SK-N-SH (cell line): ENCODE measurements at regions not wholly inside any gene's neighbourhood (a gene's known extent, or its start where the extent isn't known, plus 50 kb on each side); places are given as distances from the start of the nearest gene placed in this dataset.
"Not testable (repeated sequence)": the region's sequence is repeated elsewhere in the genome, so short reads cannot be mapped to it uniquely, and the experiment has no call there.

Experiments
- CTCF ChIA-PET: fragments of 300-600, 350-600 bp; formaldehyde crosslinking; extraction: SDS; loops from one replicate; lab custom pipeline; 2021; lab: Yijun Ruan, JAX
- POLR2A ChIA-PET: fragments of 350-600 bp; sonication (Branson Sonifier 250); formaldehyde crosslinking; extraction: SDS; loops from one replicate; lab custom pipeline; 2020; ENCODE audit warnings: antibody characterized with exemption, inconsistent platforms; lab: Yijun Ruan, JAX
- DNase-seq: peaks from one replicate; pipeline ENCODE4 v3.0.0; 2012
- H2AFZ ChIP-seq: fragments of 200-600 bp; sonication (generic); 2 replicates; pipeline ENCODE4 v1.8.1; 2016; ENCODE audit warnings: antibody characterized with exemption, mild to moderate bottlenecking, low read depth
- H3F3A ChIP-seq: fragments of 200-600 bp; sonication (generic); replicated peaks from 2 replicates; pipeline ENCODE3; 2016; ENCODE audit warnings: antibody characterized with exemption, mild to moderate bottlenecking; ENCODE audit not compliant: insufficient read depth
- H3K27ac ChIP-seq, 2 experiments: fragments of 200-500 bp in 1 of 2; fragments of 200-600 bp in 1 of 2; sonication (Bioruptor generic) in 1 of 2; sonication (generic), shearing (Covaris generic) in 1 of 2; 2 replicates each; pipeline versions ENCODE4 v1.5.1 to v1.6.1; 2014 to 2016; ENCODE audit warnings: low read depth in 2 of 2, inconsistent platforms in 1 of 2, low read length in 1 of 2, mild to moderate bottlenecking in 1 of 2, mixed read lengths in 1 of 2
- H3K27me3 ChIP-seq: fragments of 200-600 bp; sonication (generic), shearing (Covaris generic); 2 replicates; pipeline ENCODE4 v1.6.1; 2016; ENCODE audit warnings: mixed run types; ENCODE audit not compliant: insufficient read depth
- H3K36me3 ChIP-seq, 2 experiments: fragments of 200-500 bp in 1 of 2; fragments of 200-600 bp in 1 of 2; sonication (Bioruptor generic) in 1 of 2; sonication (generic) in 1 of 2; replicated peaks in 1 of 2; 2 replicates each; pipeline versions ENCODE3 to v1.5.1; 2014 to 2016; ENCODE audit warnings: low read length in 1 of 2, mild to moderate bottlenecking in 1 of 2; ENCODE audit not compliant: insufficient read depth in 2 of 2, control insufficient read depth in 1 of 2
- H3K4me1 ChIP-seq, 2 experiments: fragments of 200-500 bp in 1 of 2; fragments of 200-600 bp in 1 of 2; sonication (Bioruptor generic) in 1 of 2; sonication (generic), shearing (Covaris generic) in 1 of 2; 2 replicates each; pipeline versions ENCODE4 v1.5.1 to v1.6.1; 2014 to 2016; ENCODE audit warnings: low read depth in 1 of 2, low read length in 1 of 2, mixed run types in 1 of 2; ENCODE audit not compliant: insufficient read depth in 2 of 2, control insufficient read depth in 1 of 2
- H3K4me2 ChIP-seq: fragments of 200-600 bp; sonication (generic), shearing (Covaris generic); 2 replicates; pipeline ENCODE4 v1.6.1; 2017; ENCODE audit warnings: mixed run types
- H3K4me3 ChIP-seq, 2 experiments: fragments of 200-500 bp in 1 of 2; fragments of 200-600 bp in 1 of 2; sonication (Bioruptor generic) in 1 of 2; sonication (generic), shearing (Covaris generic) in 1 of 2; 2 replicates each; pipeline versions ENCODE4 v1.5.1 to v1.8.1; 2014 to 2016; ENCODE audit warnings: low read depth in 2 of 2, inconsistent platforms in 1 of 2, low read length in 1 of 2, mild to moderate bottlenecking in 1 of 2, mixed read lengths in 1 of 2, moderate library complexity in 1 of 2
- H3K79me2 ChIP-seq: fragments of 200-600 bp; sonication (generic); 2 replicates; pipeline ENCODE4 v1.8.1; 2017; ENCODE audit warnings: mild to moderate bottlenecking; ENCODE audit not compliant: insufficient read depth
- H3K9ac ChIP-seq: fragments of 200-600 bp; sonication (generic); 2 replicates; pipeline ENCODE4 v1.6.1; 2017; ENCODE audit warnings: mixed run types
- H3K9me2 ChIP-seq: fragments of 200-600 bp; sonication (generic); 2 replicates; pipeline ENCODE4 v1.6.1; 2017; ENCODE audit warnings: mixed run types
- H3K9me3 ChIP-seq: fragments of 200-600 bp; sonication (generic); 2 replicates; pipeline ENCODE4 v1.6.1; 2017; ENCODE audit warnings: mixed run types, mild to moderate bottlenecking, moderate library complexity
- H4K20me1 ChIP-seq: fragments of 200-600 bp; sonication (generic); 2 replicates; pipeline ENCODE4 v1.6.1; 2017; ENCODE audit warnings: mild to moderate bottlenecking, mixed run types; ENCODE audit not compliant: insufficient read depth
- ELF1 ChIP-seq: IDR thresholded peaks from 2 replicates; pipeline ENCODE4 v1.4.0; 2012
- EP300 ChIP-seq, 2 experiments: IDR thresholded peaks; 2 replicates each; pipeline versions ENCODE4 v1.4.0 to v1.6.1; 2012; ENCODE audit warnings: borderline replicate concordance in 1 of 2, low read depth in 1 of 2, low read length in 1 of 2
- EZH2phosphoT487 ChIP-seq: fragments of 200-600 bp; sonication (generic); IDR thresholded peaks from 2 replicates; pipeline ENCODE4 v1.6.1; 2017; ENCODE audit warnings: low read depth, mixed run types, mild to moderate bottlenecking, antibody characterized with exemption, moderate library complexity, borderline replicate concordance
- FOXM1 ChIP-seq: IDR thresholded peaks from 2 replicates; pipeline ENCODE4 v1.4.0; 2012; ENCODE audit warnings: low read depth, mild to moderate bottlenecking
- GABPA ChIP-seq: IDR thresholded peaks from 2 replicates; pipeline ENCODE4 v1.4.0; 2012; ENCODE audit warnings: low read depth, mild to moderate bottlenecking
- IRF3 ChIP-seq: fragments of 150-350 bp; IDR thresholded peaks from 2 replicates; pipeline ENCODE4 v1.6.1; 2016; ENCODE audit warnings: mild to moderate bottlenecking, low read depth, low read length
- JUND ChIP-seq: IDR thresholded peaks from 2 replicates; pipeline ENCODE4 v1.4.0; 2012
- MEF2A ChIP-seq: IDR thresholded peaks from 2 replicates; pipeline ENCODE4 v1.4.0; 2012; ENCODE audit warnings: low read depth, borderline replicate concordance
- RCOR1 ChIP-seq: fragments of 150-350 bp; IDR thresholded peaks from 2 replicates; pipeline ENCODE4 v1.6.1; 2017; ENCODE audit warnings: antibody characterized with exemption, low read length
- USF1 ChIP-seq: IDR thresholded peaks from 2 replicates; pipeline ENCODE4 v1.4.0; 2012; ENCODE audit warnings: low read depth, borderline replicate concordance
- USF2 ChIP-seq: fragments of 150-350 bp; IDR thresholded peaks from 2 replicates; pipeline ENCODE4 v1.6.1; 2017; ENCODE audit warnings: antibody characterized with exemption, low read length, low read depth, borderline replicate concordance
- ZBTB33 ChIP-seq: IDR thresholded peaks from 2 replicates; pipeline ENCODE4 v1.4.0; 2012; ENCODE audit warnings: low read depth, borderline replicate concordance
- WGBS: methylation state at CpG from one replicate; pipeline ENCODE4 v1.1.6; 2017; ENCODE audit warnings: low lambda C conversion rate; 5-methylcytosine and 5-hydroxymethylcytosine counted together
- TF ChIP-seq, protein P1 (sequence below): IDR thresholded peaks from 2 replicates; pipeline ENCODE4 v1.6.1; 2012; ENCODE audit warnings: mild to moderate bottlenecking, low read depth, low read length, moderate library complexity

DNA sequence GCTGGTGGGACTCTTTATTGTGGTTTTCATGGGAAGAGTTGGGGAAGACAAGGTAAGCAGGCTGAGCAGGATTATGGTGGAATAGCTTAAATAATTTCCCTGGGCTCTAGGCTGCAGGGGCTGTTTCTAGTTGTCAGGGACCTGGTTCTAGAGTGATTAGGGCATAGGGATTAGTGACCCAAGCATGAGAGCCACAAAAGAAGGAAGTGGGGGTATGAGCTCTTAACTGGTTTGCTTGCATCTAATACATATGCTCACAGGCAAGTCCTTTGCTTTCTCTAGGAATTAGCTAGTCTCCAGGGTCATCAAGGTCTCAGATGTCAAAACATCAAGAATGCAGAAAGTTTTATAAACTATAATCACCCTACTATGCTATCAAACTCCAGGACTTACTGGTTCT is 67.5 kb upstream of the NRN1 start:
- no peak overlapping the region for H3K9ac ChIP-seq
- H3K4me1 ChIP-seq: no peaks in the 10 kb centered on the region
- no peak overlapping the region for H3K4me3 ChIP-seq
- no peak overlapping the region for H3K27ac ChIP-seq
- no peaks in the 10 kb centered on the region for H4K20me1 ChIP-seq
- H3F3A ChIP-seq: no peaks in the 10 kb centered on the region
- no peaks in the 10 kb centered on the region for H3K9me3 ChIP-seq
- H3K27me3 ChIP-seq: no peaks in the 10 kb centered on the region
- ChIA-PET POLR2A (no interaction called here), CTCF (interaction anchor here (0.9 to 1.0 kb wide), 2 partner anchors 14 to 16 kb away, joined by 3 read pairs; no protein-coding TSS in a partner anchor)
- TF ChIP-seq ZBTB33 (no peak), USF2 (no peak), IRF3 (no peak), MEF2A (no peak), EP300 (IDR thresholded peaks at IDR 0.05; ENCODE audit: borderline replicate concordance in 1 of 2, low read depth in 1 of 2, low read length in 1 of 2) (no peak), GABPA (no peak), USF1 (no peak), FOXM1 (no peak), JUND (no peak), ELF1 (no peak), EZH2phosphoT487 (no peak), RCOR1 (no peak)
- TF ChIP-seq, protein P1, sequence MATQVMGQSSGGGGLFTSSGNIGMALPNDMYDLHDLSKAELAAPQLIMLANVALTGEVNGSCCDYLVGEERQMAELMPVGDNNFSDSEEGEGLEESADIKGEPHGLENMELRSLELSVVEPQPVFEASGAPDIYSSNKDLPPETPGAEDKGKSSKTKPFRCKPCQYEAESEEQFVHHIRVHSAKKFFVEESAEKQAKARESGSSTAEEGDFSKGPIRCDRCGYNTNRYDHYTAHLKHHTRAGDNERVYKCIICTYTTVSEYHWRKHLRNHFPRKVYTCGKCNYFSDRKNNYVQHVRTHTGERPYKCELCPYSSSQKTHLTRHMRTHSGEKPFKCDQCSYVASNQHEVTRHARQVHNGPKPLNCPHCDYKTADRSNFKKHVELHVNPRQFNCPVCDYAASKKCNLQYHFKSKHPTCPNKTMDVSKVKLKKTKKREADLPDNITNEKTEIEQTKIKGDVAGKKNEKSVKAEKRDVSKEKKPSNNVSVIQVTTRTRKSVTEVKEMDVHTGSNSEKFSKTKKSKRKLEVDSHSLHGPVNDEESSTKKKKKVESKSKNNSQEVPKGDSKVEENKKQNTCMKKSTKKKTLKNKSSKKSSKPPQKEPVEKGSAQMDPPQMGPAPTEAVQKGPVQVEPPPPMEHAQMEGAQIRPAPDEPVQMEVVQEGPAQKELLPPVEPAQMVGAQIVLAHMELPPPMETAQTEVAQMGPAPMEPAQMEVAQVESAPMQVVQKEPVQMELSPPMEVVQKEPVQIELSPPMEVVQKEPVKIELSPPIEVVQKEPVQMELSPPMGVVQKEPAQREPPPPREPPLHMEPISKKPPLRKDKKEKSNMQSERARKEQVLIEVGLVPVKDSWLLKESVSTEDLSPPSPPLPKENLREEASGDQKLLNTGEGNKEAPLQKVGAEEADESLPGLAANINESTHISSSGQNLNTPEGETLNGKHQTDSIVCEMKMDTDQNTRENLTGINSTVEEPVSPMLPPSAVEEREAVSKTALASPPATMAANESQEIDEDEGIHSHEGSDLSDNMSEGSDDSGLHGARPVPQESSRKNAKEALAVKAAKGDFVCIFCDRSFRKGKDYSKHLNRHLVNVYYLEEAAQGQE: no peak
- no peaks in the 10 kb centered on the region for H3K36me3 ChIP-seq
- no peak for DNase-seq
- H3K9me2 ChIP-seq: no peaks in the 10 kb centered on the region
- H3K79me2 ChIP-seq: no peaks in the 10 kb centered on the region
- H3K4me2 ChIP-seq: no peak overlapping the region
- H2AFZ ChIP-seq: no peak overlapping the region

DNA sequence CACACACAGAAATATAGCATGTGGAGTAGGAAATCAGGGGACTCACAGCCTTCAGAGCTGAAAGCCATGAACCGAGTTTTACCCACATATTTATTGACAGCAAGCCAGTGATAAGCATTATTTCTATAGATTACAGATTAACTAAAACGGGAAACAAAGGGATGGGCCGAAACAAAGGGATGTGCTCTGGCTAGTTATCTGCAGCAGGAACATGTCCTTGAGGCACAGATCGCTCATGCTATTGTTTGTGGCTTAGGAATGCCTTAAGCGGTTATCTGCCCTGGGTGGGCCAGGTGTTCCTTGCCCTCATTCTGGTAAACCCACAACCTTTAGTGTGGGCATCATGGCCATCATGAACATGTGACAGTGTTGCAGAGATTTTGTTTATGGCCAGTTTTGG is 61.4 kb upstream of the NRN1 start:
- H3K4me3 ChIP-seq, H3F3A ChIP-seq, H3K79me2 ChIP-seq, H3K4me1 ChIP-seq, H3K36me3 ChIP-seq, H4K20me1 ChIP-seq, POLR2A ChIA-PET, H3K27ac ChIP-seq, H3K9me3 ChIP-seq, H2AFZ ChIP-seq, H3K9me2 ChIP-seq, H3K4me2 ChIP-seq, H3K27me3 ChIP-seq, DNase-seq, H3K9ac ChIP-seq: not testable (repeated sequence)
- 14% methylated on average over 5 of the region's 5 CpGs for WGBS
- CTCF ChIA-PET: interaction anchor here (2.9 kb wide), 1 partner anchor 10 kb away, joined by 9 read pairs; no protein-coding TSS in a partner anchor
